Natural killer cell (primary cell): ENCODE measurements at regions not wholly inside any gene's neighbourhood (a gene's known extent, or its start where the extent isn't known, plus 50 kb on each side); places are given as distances from the start of the nearest gene placed in this dataset.

Source experiments
- ATAC-seq, 3 donors: fragments of 150-1000 bp in 2 of 3; fragments of 200-7000 bp in 1 of 3; cut with Tn5 transposase; 1 replicate in 1 of 3; 2 replicates in 2 of 3; pipeline ENCODE4 v1.10.0; 2021; ENCODE audit warnings: mild to moderate bottlenecking in 2 of 3, moderate library complexity in 2 of 3
- DNase-seq, 2 donors: peaks; one replicate each; pipeline versions ENCODE4 v3.0.0 to v3.0.0-alpha.2; 2013 to 2021; ENCODE audit warnings: mixed read lengths in 1 of 2
- H3K27ac ChIP-seq: one replicate; pipeline ENCODE4 v1.5.1; 2013; ENCODE audit warnings: mild to moderate bottlenecking, low read length
- H3K27me3 ChIP-seq: one replicate; pipeline ENCODE4 v1.6.1; 2013; ENCODE audit warnings: low read length; ENCODE audit not compliant: control insufficient read depth, insufficient read depth
- H3K36me3 ChIP-seq: one replicate; pipeline ENCODE4 v1.6.1; 2013; ENCODE audit warnings: low read length; ENCODE audit not compliant: control insufficient read depth, insufficient read depth
- H3K4me1 ChIP-seq: one replicate; pipeline ENCODE4 v1.6.1; 2013; ENCODE audit warnings: low read length; ENCODE audit not compliant: control insufficient read depth, insufficient read depth
- H3K4me3 ChIP-seq: one replicate; pipeline ENCODE4 v1.5.1; 2013; ENCODE audit warnings: low read length
- H3K9me3 ChIP-seq: one replicate; pipeline ENCODE4 v1.6.1; 2013; ENCODE audit warnings: low read length; ENCODE audit not compliant: control insufficient read depth, insufficient read depth
- H3K27ac Mint-ChIP-seq, 2 donors: one replicate each; pipeline ENCODE4 v1.8.0; 2022; ENCODE audit warnings: mild to moderate bottlenecking in 2 of 2, mixed read lengths in 2 of 2, moderate library complexity in 1 of 2
- H3K27me3 Mint-ChIP-seq, 2 donors: one replicate each; pipeline ENCODE4 v1.8.0; 2022; ENCODE audit warnings: low read depth in 2 of 2, mixed read lengths in 2 of 2
- H3K36me3 Mint-ChIP-seq: one replicate; pipeline ENCODE4 v1.8.0; 2022; ENCODE audit warnings: mixed read lengths
- H3K4me1 Mint-ChIP-seq, 2 donors: one replicate each; pipeline ENCODE4 v1.8.0; 2022; ENCODE audit warnings: mixed read lengths in 2 of 2
- H3K4me3 Mint-ChIP-seq: one replicate; pipeline ENCODE4 v1.8.0; 2022; ENCODE audit warnings: mild to moderate bottlenecking, moderate library complexity, mixed read lengths
- H3K9me3 Mint-ChIP-seq, 2 donors: one replicate each; pipeline ENCODE4 v1.8.0; 2022; ENCODE audit warnings: mixed read lengths in 2 of 2
- CTCF ChIP-seq: fragments of 200-600 bp; IDR thresholded peaks from one replicate; pipeline ENCODE4 v1.8.0; 2022; ENCODE audit warnings: antibody characterized with exemption
- WGBS: methylation state at CpG from one replicate; pipeline ENCODE4 v1.1.7; 2013; ENCODE audit warnings: missing lambda C conversion rate; ENCODE audit not compliant: insufficient coverage; 5-methylcytosine and 5-hydroxymethylcytosine counted together
- intact Hi-C: fragments of 100-400 bp; cut with micrococcal nuclease; formaldehyde crosslinking; loops from one replicate; pipeline ENCODE4 v1.14.2; 2022

DNA sequence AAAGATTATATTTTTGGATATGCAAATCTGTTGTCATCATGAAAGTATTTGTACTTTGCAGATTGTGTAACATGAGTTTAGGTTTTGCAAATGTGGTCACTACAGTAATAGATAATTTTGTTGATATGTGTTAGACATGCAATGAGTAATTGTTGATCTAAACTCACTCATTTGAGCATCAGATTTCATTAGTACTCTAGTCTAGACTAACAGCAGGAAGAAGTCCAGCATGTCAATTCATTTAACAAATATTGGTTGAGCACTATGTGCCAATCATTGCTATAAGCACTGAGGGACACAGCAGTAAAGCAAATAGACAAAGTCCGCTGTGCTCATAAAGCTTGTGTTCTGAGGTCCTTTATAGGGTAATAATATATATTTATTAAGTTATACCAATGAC is 350.0 kb downstream of the USP25 start:
- H3K4me3 ChIP-seq = no peak overlapping the region
- Mint-ChIP-seq H3K4me1 (no peaks in the 10 kb centered on the region), H3K9me3 (no peaks in the 10 kb centered on the region), H3K36me3 (no peaks in the 10 kb centered on the region), H3K4me3 (no peak overlapping the region), H3K27me3 (no peaks in the 10 kb centered on the region), H3K27ac (no peak overlapping the region)
- no peak overlapping the region for H3K27ac ChIP-seq
- no peaks in the 10 kb centered on the region for H3K4me1 ChIP-seq
- H3K9me3 ChIP-seq = no peaks in the 10 kb centered on the region
- ATAC-seq = no peak
- no peak for TF ChIP-seq CTCF
- no peaks in the 10 kb centered on the region for H3K27me3 ChIP-seq
- WGBS = no CpG with 5 or more reads among the region's 1 CpG
- H3K36me3 ChIP-seq = no peaks in the 10 kb centered on the region
- intact Hi-C loops = no loop called here
- no peak for DNase-seq

DNA sequence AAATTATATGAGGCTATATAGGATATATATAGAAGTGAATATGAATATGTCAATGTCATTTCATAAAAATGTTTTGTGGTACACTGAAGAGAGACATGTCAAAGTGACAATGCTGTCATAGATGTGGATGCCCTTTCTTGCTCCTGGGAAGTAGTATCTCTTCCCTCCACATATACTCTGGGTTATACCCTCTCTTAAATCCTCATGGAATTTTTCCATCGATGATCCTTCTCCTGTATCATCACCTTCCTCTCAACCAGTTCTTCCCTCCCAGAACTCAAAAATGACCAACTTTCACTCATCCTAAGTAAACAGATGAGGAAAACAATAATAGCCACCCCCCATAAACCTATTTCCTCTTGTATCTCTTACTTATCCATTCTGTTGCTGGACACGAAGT is 351.5 kb downstream of the USP25 start:
- Histone ChIP-seq H3K36me3 (no peaks in the 10 kb centered on the region), H3K4me3 (no peak overlapping the region), H3K9me3 (no peaks in the 10 kb centered on the region), H3K4me1 (no peaks in the 10 kb centered on the region), H3K27me3 (no peaks in the 10 kb centered on the region), H3K27ac (no peak overlapping the region)
- 72% methylated on average over 2 of the region's 2 CpGs for WGBS
- no peak for TF ChIP-seq CTCF
- Mint-ChIP-seq H3K27me3 (no peaks in the 10 kb centered on the region), H3K27ac (no peak overlapping the region), H3K36me3 (no peaks in the 10 kb centered on the region), H3K4me1 (no peaks in the 10 kb centered on the region), H3K4me3 (no peak overlapping the region), H3K9me3 (no peaks in the 10 kb centered on the region)
- intact Hi-C loops = no loop called here
- ATAC-seq (no peak), DNase-seq (no peak)

GRCh38 chr21:16082038-16082816 is 352.4 kb downstream of the USP25 start:
- Mint-ChIP-seq H3K36me3 (no peaks in the 10 kb centered on the region), H3K27ac (no peak overlapping the region), H3K4me1 (no peaks in the 10 kb centered on the region), H3K27me3 (no peaks in the 10 kb centered on the region), H3K4me3 (no peak overlapping the region), H3K9me3 (no peaks in the 10 kb centered on the region)
- Histone ChIP-seq H3K4me3 (no peak overlapping the region), H3K9me3 (no peaks in the 10 kb centered on the region), H3K27ac (no peak overlapping the region), H3K27me3 (no peaks in the 10 kb centered on the region), H3K4me1 (no peaks in the 10 kb centered on the region), H3K36me3 (no peaks in the 10 kb centered on the region)
- intact Hi-C loops = no loop called here
- no peak for ATAC-seq
- no peak for DNase-seq
- TF ChIP-seq CTCF = no peak
- 69% methylated on average over 4 of the region's 6 CpGs for WGBS

- DNase-seq (no peak), ATAC-seq (no peak)
- no peaks in the 10 kb centered on the region for H3K4me1 ChIP-seq
- Mint-ChIP-seq H3K27ac (no peak overlapping the region), H3K4me1 (no peaks in the 10 kb centered on the region), H3K9me3 (no peaks in the 10 kb centered on the region), H3K4me3 (no peak overlapping the region), H3K27me3 (no peaks in the 10 kb centered on the region), H3K36me3 (no peaks in the 10 kb centered on the region)
- H3K27me3 ChIP-seq = no peaks in the 10 kb centered on the region
- TF ChIP-seq CTCF = no peak
- intact Hi-C loops = no loop called here
- no peaks in the 10 kb centered on the region for H3K36me3 ChIP-seq
- no peak overlapping the region for H3K27ac ChIP-seq
- H3K9me3 ChIP-seq = no peaks in the 10 kb centered on the region
- H3K4me3 ChIP-seq = no peak overlapping the region
- WGBS = 94% methylated on average over 7 of the region's 7 CpGs
These were observed 355.1 kb downstream of the USP25 start for GRCh38 chr21:16084776-16085364.
